GM19023 (cell line): ENCODE measurements at regions not wholly inside any gene's neighbourhood (a gene's known extent, or its start where the extent isn't known, plus 50 kb on each side); places are given as distances from the start of the nearest gene placed in this dataset.

Experiments used
- ATAC-seq: cut with Tn5 transposase; IDR thresholded peaks from one replicate; pipeline ENCODE4 v1.9.1; 2021; ENCODE audit warnings: mild to moderate bottlenecking, moderate library complexity; ENCODE audit not compliant: unreplicated experiment

- no peak for ATAC-seq
Observed at GRCh38 chr13:73902296-73902695, 231.9 kb downstream of the KLF12 start.

- ATAC-seq = no peak
Observed at GRCh38 chr13:73901324-73902068, 232.7 kb downstream of the KLF12 start.

- ATAC-seq = no peak
Observed at GRCh38 chr13:73900591-73900990, 233.6 kb downstream of the KLF12 start.

- no peak for ATAC-seq
Observed at GRCh38 chr13:73898899-73899298, 235.3 kb downstream of the KLF12 start.

GRCh38 chr13:73898276-73898675 is 235.9 kb downstream of the KLF12 start:
- ATAC-seq = no peak

- no peak for ATAC-seq
Observed at GRCh38 chr13:73894995-73895571, 239.1 kb downstream of the KLF12 start.

- ATAC-seq = no peak
Observed at GRCh38 chr13:73893833-73894232, 240.4 kb downstream of the KLF12 start.

- no peak for ATAC-seq
Observed at GRCh38 chr13:73891805-73892204, 242.4 kb downstream of the KLF12 start.

GRCh38 chr13:73883162-73883561 is 251.0 kb downstream of the KLF12 start:
- no peak for ATAC-seq

GRCh38 chr13:73880365-73880764 is 253.8 kb downstream of the KLF12 start:
- no peak for ATAC-seq

GRCh38 chr13:73879346-73880015 is 254.7 kb downstream of the KLF12 start:
- no peak for ATAC-seq

GRCh38 chr13:73877399-73877798 is 256.8 kb downstream of the KLF12 start:
- ATAC-seq = no peak

- no peak for ATAC-seq
Observed at GRCh38 chr13:73876323-73876722, 257.9 kb downstream of the KLF12 start.

- ATAC-seq = no peak
Observed at GRCh38 chr13:73873940-73874830, 260.0 kb downstream of the KLF12 start.

GRCh38 chr13:73872397-73872796 is 261.8 kb downstream of the KLF12 start:
- ATAC-seq = no peak

GRCh38 chr13:73870970-73871935 is 263.0 kb downstream of the KLF12 start:
- no peak for ATAC-seq

- no peak for ATAC-seq
Observed at GRCh38 chr13:73870036-73870741, 264.0 kb downstream of the KLF12 start.

GRCh38 chr13:73865027-73865426 is 269.2 kb downstream of the KLF12 start:
- ATAC-seq = no peak

GRCh38 chr13:73861136-73861535 is 273.1 kb downstream of the KLF12 start:
- ATAC-seq = no peak
